Gastroesophageal sphincter (tissue), 3 donors: ENCODE measurements at regions not wholly inside any gene's neighbourhood (a gene's known extent, or its start where the extent isn't known, plus 50 kb on each side); places are given as distances from the start of the nearest gene placed in this dataset.

Experiments
- POLR2A ChIP-seq, 2 donors: fragments of 450-650 bp; IDR thresholded peaks; one replicate each; pipeline ENCODE4 v1.6.1; 2017; ENCODE audit warnings: antibody characterized with exemption in 2 of 2, mild to moderate bottlenecking in 2 of 2, moderate library complexity in 1 of 2
- POLR2AphosphoS5 ChIP-seq: sonication (generic); formaldehyde crosslinking; IDR thresholded peaks from one replicate; pipeline ENCODE4 v1.6.1; 2017; ENCODE audit warnings: antibody characterized with exemption
- TF ChIP-seq, protein P1 (sequence below), 4 experiments: fragments of 200-600 bp in 2 of 4; fragments of 450-650 bp in 2 of 4; sonication (generic) in 1 of 4; IDR thresholded peaks; one replicate each; pipeline ENCODE4 v1.5.1; 2017 to 2019; ENCODE audit warnings: antibody characterized with exemption in 4 of 4, mild to moderate bottlenecking in 2 of 4, moderate library complexity in 2 of 4

DNA sequence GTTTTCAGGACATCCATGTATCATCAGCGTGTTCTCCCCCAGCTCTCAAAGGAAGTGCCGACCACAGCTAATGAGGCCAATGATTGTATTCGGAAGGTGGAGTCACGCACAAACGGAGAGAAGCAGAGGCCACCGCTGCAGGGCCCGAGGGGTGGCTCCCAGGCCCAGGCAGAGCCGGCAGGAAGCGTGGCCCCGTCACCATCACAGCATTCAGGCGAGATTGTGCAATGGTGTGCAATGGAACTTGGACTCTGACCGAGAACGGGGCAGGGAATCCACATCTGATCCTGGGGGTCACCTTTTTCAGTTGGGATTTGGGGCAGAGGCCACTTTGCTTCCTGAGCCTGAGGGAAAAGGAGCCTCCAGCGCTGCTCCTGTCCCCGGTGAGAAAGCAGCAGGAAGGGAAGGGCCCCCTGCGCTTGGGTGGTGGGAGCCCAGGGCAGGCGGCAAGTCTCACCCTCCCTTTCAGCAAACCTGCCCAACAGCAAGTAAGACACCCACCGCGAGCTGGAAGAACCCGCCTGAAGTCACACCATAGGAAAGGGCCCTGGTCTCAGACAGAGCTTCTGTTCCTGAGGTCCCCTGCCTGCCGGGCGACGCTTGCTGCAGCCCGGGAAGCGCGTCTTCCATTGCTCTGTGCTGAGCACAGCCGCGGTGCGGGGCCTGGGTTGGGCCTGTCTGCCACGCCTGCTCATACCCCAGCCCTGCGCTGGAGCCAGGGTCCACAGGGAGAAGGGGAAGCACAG lies 1430.7 kb downstream of the BRD1 start:
- TF ChIP-seq POLR2A (IDR thresholded peaks at IDR 0.05) = no peak
- TF ChIP-seq, protein P1, sequence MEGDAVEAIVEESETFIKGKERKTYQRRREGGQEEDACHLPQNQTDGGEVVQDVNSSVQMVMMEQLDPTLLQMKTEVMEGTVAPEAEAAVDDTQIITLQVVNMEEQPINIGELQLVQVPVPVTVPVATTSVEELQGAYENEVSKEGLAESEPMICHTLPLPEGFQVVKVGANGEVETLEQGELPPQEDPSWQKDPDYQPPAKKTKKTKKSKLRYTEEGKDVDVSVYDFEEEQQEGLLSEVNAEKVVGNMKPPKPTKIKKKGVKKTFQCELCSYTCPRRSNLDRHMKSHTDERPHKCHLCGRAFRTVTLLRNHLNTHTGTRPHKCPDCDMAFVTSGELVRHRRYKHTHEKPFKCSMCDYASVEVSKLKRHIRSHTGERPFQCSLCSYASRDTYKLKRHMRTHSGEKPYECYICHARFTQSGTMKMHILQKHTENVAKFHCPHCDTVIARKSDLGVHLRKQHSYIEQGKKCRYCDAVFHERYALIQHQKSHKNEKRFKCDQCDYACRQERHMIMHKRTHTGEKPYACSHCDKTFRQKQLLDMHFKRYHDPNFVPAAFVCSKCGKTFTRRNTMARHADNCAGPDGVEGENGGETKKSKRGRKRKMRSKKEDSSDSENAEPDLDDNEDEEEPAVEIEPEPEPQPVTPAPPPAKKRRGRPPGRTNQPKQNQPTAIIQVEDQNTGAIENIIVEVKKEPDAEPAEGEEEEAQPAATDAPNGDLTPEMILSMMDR (IDR thresholded peaks at IDR 0.05) = no peak
- no peak for TF ChIP-seq POLR2AphosphoS5
